HFFc6 (cell line): ENCODE measurements at regions not wholly inside any gene's neighbourhood (a gene's known extent, or its start where the extent isn't known, plus 50 kb on each side); places are given as distances from the start of the nearest gene placed in this dataset.
"Not testable (repeated sequence)": the region's sequence is repeated elsewhere in the genome, so short reads cannot be mapped to it uniquely, and the experiment has no call there.

ENCODE experiments used
- DNase-seq: peaks from one replicate; pipeline ENCODE4 v3.0.0-alpha.2; 2018
- H3K27ac Mint-ChIP-seq: 2 replicates; pipeline ENCODE4 v1.8.0; 2020; ENCODE audit warnings: mild to moderate bottlenecking, mixed read lengths
- H3K27me3 Mint-ChIP-seq: 2 replicates; pipeline ENCODE4 v1.8.0; 2021; ENCODE audit warnings: mild to moderate bottlenecking, moderate library complexity, mixed read lengths; ENCODE audit not compliant: insufficient read depth
- H3K36me3 Mint-ChIP-seq: 2 replicates; pipeline ENCODE4 v1.8.0; 2021; ENCODE audit warnings: low read depth, mixed read lengths
- H3K4me1 Mint-ChIP-seq: 2 replicates; pipeline ENCODE4 v1.8.0; 2020; ENCODE audit warnings: low read depth, mixed read lengths
- H3K4me3 Mint-ChIP-seq: 2 replicates; pipeline ENCODE4 v1.8.0; 2020; ENCODE audit warnings: mild to moderate bottlenecking, moderate library complexity, mixed read lengths
- H3K9me3 Mint-ChIP-seq: 2 replicates; pipeline ENCODE4 v1.8.0; 2020; ENCODE audit warnings: mild to moderate bottlenecking, mixed read lengths
- CTCF ChIP-seq: fragments of 200-600 bp; sonication (generic); IDR thresholded peaks from 2 replicates; pipeline ENCODE4 v1.5.0; 2021; ENCODE audit warnings: antibody characterized with exemption, mild to moderate bottlenecking

- no peak overlapping the region for H3K27ac Mint-ChIP-seq
- peaks cover 24% of the 10 kb centered on the region for H3K9me3 Mint-ChIP-seq
- H3K4me3 Mint-ChIP-seq = no peak overlapping the region
- no peak for TF ChIP-seq CTCF
- no peak for DNase-seq
- no peaks in the 10 kb centered on the region for H3K4me1 Mint-ChIP-seq
- no peaks in the 10 kb centered on the region for H3K36me3 Mint-ChIP-seq
- no peaks in the 10 kb centered on the region for H3K27me3 Mint-ChIP-seq
Measured at GRCh38 chr9:7490317-7491108, 309.1 kb downstream of the DMAC1 start.

GRCh38 chr9:7489036-7489435 is 310.5 kb downstream of the DMAC1 start:
- Mint-ChIP-seq H3K4me1 (no peaks in the 10 kb centered on the region), H3K36me3 (no peaks in the 10 kb centered on the region), H3K27ac (no peak overlapping the region), H3K27me3 (no peaks in the 10 kb centered on the region), H3K9me3 (peaks cover 23% of the 10 kb centered on the region), H3K4me3 (no peak overlapping the region)
- DNase-seq = no peak
- no peak for TF ChIP-seq CTCF

- not testable (repeated sequence) for H3K27me3 Mint-ChIP-seq, H3K27ac Mint-ChIP-seq, DNase-seq, H3K4me3 Mint-ChIP-seq, H3K4me1 Mint-ChIP-seq, H3K36me3 Mint-ChIP-seq
- peaks cover 25% of the 10 kb centered on the region for H3K9me3 Mint-ChIP-seq
Measured at GRCh38 chr9:7484014-7484413, 315.6 kb downstream of the DMAC1 start.

- H3K27ac Mint-ChIP-seq = no peak overlapping the region
- TF ChIP-seq CTCF = no peak
- H3K9me3 Mint-ChIP-seq = peaks cover 27% of the 10 kb centered on the region
- H3K4me3 Mint-ChIP-seq = no peak overlapping the region
- no peak for DNase-seq
- no peaks in the 10 kb centered on the region for H3K4me1 Mint-ChIP-seq
- peaks cover 2% of the 10 kb centered on the region for H3K27me3 Mint-ChIP-seq
- 0 out of 2 replicates have a peak, but pooled peaks cover 5% of the 10 kb centered on the region for H3K36me3 Mint-ChIP-seq
Measured at GRCh38 chr9:7481570-7481969, 318.0 kb downstream of the DMAC1 start.

- peaks cover 2% of the 10 kb centered on the region for H3K27me3 Mint-ChIP-seq
- H3K27ac Mint-ChIP-seq = no peak overlapping the region
- TF ChIP-seq CTCF = peak; percentile 28; the same call in 1 of the 2 replicates
- DNase-seq = no peak
- H3K4me1 Mint-ChIP-seq = no peaks in the 10 kb centered on the region
- H3K36me3 Mint-ChIP-seq = 0 out of 2 replicates have a peak, but pooled peaks cover 5% of the 10 kb centered on the region
- H3K4me3 Mint-ChIP-seq = no peak overlapping the region
- peaks cover 27% of the 10 kb centered on the region for H3K9me3 Mint-ChIP-seq
Measured at GRCh38 chr9:7479300-7479699, 320.3 kb downstream of the DMAC1 start.

- Mint-ChIP-seq H3K4me1 (no peaks in the 10 kb centered on the region), H3K27ac (no peak overlapping the region), H3K36me3 (0 out of 2 replicates have a peak, but pooled peaks cover 5% of the 10 kb centered on the region), H3K9me3 (peaks cover 27% of the 10 kb centered on the region), H3K4me3 (no peak overlapping the region), H3K27me3 (peaks cover 2% of the 10 kb centered on the region)
- DNase-seq = no peak
- TF ChIP-seq CTCF = no peak
Measured at GRCh38 chr9:7478646-7479045, 320.9 kb downstream of the DMAC1 start.
